GM23248 (cell line): ENCODE measurements at regions not wholly inside any gene's neighbourhood (a gene's known extent, or its start where the extent isn't known, plus 50 kb on each side); places are given as distances from the start of the nearest gene placed in this dataset.

Experiments
- EZH2 ChIP-seq: fragments of 200-600 bp; sonication (generic); IDR thresholded peaks from 2 replicates; pipeline ENCODE4 v1.6.1; 2018; ENCODE audit warnings: antibody characterized with exemption, mild to moderate bottlenecking; ENCODE audit not compliant: insufficient read depth, poor library complexity, severe bottlenecking
- EZH2phosphoT487 ChIP-seq: fragments of 200-600 bp; sonication (generic); IDR thresholded peaks from 2 replicates; pipeline ENCODE4 v1.6.1; 2018; ENCODE audit warnings: antibody characterized with exemption, moderate library complexity, mild to moderate bottlenecking, low read depth; ENCODE audit not compliant: insufficient read depth

GRCh38 chr5:62190931-62191330 is 115.1 kb upstream of the KIF2A start:
- TF ChIP-seq EZH2: no peak
- no peak for TF ChIP-seq EZH2phosphoT487
